NCI-H2107 treated with DMSO at 0.1 percent for 48 hours (cell line): ENCODE measurements at regions not wholly inside any gene's neighbourhood (a gene's known extent, or its start where the extent isn't known, plus 50 kb on each side); places are given as distances from the start of the nearest gene placed in this dataset.

Experiments used
- DNase-seq: peaks from one replicate; lab custom pipeline; 2025; ENCODE audit not compliant: unreplicated experiment; lab: John Stamatoyannopoulos, UW

DNA sequence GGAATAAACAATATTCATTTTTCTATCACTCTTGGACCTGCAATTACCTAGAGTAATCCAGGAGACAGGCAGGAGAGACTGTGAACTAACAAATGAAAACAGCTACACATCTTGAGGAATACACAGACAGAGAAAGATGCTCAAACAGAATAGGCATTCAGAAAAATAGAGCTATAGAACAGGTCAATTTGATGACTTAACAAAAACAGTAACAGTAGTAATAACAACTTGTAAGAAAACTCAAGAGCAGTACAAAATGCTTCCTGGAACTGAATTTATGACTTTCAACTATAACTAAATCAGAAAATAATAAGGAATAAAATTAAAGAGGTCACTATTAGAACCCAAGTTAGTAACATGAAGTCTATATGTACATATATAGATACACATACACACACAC is 579.3 kb downstream of the TLR4 start:
- no peak for DNase-seq

DNA sequence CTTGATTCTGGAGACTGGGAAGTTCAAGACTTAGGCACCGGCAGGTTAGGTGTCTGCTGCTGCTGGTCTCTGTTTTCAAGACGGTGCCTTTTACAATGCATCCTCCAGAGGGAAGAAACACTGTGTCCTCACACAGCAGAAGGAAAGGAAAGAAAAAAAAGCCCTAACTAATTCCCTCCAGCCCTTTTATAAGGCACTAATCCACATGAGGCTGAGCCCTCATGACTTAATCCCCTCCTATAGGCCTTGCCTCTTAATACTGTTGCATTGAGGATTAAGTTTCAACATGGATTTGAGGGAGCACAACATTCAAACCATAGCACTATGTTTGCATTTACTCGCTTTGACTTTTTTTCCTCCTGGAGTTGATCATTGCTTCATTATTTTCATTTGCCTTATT is 585.9 kb downstream of the TLR4 start:
- DNase-seq, result no peak

DNA sequence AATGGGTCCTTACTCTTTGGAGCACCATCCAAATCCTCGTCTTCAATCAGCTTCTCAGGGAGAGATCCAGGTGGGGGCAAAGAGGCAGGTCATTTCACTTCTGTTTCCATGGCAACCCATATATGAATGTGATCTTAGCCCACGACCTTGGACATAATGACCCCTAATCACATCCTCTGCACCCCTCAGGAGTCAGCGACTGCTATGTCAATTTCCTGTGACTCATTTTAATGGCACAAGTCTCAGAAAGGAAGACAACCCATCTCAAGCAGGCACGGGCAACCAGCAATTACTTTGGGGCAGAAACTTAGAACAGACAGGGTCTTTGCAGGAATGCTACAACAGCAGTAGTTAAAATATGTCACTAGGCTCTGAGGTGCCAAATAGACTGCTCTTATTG is 591.2 kb downstream of the TLR4 start:
- DNase-seq, result no peak

DNA sequence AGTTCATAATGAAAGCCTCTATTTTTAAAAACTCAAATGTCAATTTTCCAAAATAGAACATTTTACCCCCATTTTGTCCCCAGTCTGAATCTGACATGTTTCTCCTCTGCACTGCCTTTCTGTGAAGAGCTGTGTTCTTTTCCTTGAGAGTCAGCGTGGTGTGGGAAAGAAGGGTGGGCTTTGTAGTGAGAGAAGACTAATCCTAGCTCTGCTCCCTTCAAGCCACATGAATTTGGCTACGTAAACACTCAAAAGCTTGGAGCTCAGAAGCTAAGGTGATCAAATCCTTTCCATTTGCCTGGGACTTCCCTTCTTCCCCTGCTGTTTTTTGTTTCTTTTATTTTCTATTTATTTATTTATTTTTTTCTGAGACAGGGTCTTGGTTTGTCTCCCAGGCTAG is 598.5 kb downstream of the TLR4 start:
- DNase-seq, result no peak

DNA sequence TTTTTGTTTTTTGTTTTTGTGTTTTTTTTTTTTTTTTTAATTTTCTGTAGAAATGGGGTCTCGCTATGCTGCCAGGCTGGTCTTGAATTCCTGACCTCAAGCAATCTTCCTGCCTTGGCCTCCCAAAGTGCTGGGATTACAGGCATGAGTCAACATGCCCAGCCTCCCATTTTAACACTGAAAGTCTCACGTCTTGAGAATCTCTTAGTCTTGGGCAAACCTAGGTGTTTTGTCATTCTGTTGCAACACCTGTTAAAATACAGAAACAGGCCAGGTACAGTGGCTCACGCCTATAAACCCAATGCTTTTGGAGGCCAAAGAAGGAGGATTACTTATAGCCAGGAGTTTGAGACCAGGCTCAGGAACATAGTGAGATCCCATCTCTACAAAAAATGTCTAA is 599.0 kb downstream of the TLR4 start:
- DNase-seq, result no peak

DNA sequence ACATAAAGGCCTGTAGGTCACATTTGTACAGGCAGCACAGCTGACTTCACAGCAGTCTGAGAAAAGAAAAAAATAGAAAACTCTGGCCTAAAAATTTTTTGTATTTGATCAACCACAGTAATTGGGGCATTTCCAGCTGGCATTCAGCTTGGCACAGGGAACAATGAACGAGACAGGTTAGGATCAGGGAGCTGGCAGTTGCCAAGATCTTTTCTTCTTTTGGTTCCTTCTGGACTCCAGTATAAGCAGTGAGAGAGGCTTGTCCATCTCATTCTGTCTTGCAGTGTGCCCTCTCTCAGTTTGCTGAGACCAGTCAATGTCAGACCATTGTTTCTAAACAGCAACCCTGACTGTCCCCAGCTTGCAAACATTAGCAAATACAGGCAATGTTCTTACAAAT is 601.1 kb downstream of the TLR4 start:
- DNase-seq, result no peak

DNA sequence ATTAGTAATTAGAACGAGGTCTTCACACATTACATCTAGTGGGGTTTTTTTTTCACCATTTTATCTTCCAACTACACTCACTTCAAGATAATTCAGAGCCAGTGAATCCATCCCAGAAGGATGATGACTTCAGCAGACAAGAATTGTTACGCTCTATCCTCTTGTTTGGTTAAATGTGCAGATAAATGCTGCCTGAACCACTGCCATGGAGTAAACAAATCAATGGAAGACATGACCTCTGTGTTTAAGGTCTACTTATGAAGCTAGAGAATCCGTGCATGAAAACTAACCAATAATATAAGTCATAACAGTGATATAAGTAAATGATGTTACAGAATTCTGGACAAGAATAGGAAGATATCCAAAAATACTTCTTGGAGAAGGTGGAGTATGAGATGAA is 602.6 kb downstream of the TLR4 start:
- DNase-seq, result no peak

DNA sequence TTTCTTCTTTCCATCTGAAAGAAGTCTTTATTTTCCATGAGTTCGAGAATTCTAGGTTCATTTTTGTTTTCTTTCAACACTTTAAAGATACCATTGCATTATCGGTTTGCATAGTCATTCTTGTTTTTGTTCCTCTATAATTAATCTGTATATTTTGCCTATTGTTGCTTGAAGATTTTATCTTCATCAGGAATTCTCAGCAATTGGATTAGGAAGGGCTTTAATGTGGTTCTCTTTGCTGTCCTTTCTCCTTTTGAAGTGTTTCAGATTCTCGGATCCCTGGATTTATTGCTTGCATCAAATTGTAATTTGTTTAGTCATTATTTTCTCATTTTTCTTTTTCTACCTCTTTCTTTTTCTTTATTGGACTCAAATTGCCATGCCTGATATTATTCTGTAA is 609.8 kb downstream of the TLR4 start:
- DNase-seq, result no peak

DNA sequence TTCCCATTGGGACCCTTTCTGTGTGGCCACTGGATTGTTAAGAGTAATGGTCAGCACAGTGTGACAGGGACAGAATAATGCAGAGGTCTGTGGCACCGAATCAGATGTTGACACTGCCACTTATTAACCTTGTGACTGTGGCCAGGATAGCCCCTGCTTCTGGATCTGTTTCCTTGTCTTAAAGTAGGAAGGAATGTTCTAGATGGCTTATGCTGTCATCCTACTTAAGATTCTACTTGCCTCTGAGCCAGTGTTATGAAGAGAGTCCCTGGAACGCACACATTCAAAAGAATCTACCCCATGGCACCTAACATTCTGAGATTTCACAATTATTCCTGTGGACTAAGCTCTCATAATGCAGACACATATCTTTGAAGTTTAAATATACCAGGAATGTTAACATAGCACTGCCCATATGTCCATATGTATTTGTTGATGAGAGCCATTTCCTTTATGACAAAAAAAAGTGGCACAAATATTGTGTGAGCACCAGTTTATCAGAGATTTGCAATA is 612.7 kb downstream of the TLR4 start:
- no peak for DNase-seq

DNA sequence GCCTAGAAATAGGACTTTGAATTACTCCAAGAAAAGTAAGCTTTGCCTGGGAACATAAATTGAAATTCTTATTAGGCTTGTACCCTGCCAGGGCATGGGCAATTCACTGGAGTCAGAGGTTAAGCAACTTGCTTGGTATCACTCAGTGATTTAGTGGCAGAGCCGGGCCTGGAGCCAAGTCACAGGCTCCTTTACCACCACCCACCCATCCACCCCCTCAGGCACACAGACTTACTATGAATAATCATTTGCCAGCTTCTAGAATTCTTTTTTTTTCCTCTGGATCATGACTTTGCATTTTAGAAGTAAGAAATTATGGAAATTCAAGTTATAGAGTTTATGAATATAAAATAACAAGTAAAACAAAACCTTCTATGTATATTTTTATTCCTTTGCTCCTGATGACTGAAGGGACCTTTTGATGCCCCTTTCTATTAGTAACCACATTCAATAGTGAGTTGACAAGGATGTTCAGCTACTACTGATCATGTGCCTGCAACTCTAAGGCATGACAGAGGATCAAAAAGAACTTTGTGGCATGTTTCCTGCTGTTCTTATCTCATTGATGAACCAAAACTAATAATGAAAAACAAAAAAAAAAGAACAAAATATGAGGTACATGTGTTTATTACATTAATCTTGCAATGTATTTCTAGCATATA is 614.7 kb downstream of the TLR4 start:
- DNase-seq, result no peak

DNA sequence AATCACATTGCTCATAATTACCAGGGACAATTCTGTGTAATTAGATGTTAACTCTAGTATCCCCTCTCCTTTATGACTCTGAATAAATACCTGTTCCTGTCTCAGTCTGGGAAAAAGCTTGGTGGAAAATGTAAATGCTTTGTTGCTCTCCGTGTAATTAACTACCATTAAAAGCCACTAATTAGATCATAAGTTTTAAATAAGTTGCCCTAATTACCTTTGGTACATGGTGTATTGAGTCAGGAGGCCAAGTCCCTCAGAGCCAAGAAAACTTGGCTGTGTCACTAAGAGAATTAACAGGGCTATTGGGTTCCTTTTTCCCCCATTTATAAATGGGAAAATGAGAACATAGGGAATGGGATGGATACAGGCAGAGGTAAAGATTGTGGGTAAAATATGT is 617.6 kb downstream of the TLR4 start:
- DNase-seq, result no peak

DNA sequence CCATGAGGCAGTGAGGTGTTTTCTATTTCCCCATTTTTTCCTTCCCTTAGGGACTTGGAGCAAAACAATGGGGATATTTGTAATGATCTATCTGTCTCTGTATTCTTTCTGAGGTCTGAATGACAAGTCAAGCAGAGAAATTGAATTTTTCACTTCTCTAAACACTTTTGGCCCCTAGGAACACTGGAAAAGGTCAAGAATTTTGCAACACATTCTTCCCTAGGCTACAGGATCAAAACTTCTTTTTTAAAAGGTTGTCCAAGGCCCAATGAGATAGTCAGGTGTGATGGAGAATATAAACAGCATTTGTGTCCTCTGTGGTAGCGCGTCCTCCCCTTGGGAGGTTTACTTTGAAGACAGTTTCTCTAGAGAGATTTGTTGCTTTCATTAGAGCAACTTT is 620.5 kb downstream of the TLR4 start:
- DNase-seq, result no peak

DNA sequence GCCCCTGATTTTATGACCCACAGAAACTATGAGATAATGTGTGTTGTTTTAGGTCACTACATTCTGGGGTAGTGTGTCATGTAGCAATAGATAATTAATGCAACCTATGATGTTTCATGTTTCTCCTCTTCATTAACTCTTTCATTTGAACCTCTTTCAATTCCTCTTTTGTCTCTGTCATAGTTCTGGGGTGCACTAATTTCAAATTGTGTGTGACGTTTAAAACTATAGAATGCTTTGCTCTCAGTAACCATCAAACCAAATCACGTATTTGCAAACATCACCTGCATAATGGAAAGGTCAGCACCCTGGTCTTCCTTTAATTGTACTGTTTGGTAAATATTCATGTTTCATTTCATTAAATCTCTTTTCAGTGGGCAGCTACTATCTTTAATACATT is 621.6 kb downstream of the TLR4 start:
- DNase-seq, result no peak

DNA sequence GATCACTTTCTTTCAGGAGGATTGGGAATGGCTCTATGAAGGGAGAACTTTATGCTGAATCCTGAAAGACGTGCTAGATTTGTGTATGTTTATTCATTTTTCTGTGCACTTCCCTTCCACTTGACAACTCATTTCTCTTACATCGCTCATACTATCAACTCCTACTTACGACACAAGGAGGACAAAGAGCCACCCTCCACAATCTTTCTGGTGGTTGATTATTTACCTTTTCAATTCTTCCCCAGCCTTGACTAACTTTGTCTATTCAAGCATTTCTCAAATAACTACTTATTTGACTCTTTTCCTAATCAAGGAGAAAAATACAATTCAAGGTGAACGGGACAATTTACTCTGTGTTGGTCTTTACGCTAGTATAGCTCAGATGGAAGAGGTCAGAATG is 622.1 kb downstream of the TLR4 start:
- DNase-seq, result no peak

DNA sequence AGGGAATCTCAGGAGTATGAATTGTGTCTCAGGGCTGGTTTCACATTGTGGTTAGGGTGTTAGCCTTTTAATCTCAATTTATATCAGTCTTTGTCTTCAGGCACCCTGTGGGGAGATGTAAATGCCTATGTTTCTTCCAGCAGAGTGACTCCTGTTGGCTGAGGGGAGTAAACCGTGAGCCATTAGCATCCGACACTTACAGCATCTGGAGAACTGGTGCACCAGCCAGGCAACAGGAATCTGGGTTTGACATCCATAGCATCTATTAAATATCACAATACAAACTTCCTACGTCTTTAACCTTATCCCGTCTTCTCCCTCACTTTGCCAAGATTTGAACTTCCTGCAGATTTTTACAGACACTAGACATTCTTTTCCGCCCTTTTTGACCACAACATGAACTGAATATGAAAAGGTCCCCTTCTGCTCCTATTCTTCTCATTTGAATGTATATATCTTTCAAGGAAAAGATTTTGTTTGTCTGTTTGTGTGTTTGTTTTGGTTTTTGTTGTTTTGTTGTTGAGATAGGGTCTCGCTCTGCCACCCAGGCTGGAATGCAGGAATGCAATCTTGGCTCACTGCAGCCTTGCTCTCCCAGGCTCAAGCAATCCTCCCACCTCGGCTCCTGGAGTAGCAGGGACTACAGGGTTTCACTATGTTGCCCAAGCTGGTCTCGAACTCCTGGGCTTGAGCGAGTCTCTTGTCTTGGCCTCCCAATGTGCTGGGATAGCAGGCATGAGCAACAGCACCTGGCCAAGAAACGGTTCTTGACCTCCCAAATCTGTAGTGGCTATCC is 626.2 kb downstream of the TLR4 start:
- DNase-seq, result no peak

DNA sequence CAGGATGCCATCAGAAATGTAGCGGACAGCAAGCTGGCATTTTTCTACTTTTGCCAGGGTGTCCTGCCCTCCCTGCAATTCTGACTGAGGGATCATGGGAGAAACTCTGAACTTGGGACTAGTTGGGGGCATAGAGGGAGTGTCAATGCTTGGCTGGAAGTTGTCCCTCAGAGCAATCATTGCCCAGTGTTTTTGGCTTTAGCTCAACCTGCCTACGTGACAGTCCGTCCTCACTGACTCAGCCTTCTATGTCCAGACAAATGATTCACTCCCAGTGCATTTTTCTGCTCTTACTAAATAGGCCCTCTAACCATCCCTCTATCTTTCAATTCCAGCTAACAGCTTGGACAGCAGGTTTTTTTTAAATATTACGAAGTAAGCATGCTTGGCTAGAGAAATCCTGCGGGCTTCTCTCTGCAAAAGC is 627.4 kb downstream of the TLR4 start:
- DNase-seq, result no peak

DNA sequence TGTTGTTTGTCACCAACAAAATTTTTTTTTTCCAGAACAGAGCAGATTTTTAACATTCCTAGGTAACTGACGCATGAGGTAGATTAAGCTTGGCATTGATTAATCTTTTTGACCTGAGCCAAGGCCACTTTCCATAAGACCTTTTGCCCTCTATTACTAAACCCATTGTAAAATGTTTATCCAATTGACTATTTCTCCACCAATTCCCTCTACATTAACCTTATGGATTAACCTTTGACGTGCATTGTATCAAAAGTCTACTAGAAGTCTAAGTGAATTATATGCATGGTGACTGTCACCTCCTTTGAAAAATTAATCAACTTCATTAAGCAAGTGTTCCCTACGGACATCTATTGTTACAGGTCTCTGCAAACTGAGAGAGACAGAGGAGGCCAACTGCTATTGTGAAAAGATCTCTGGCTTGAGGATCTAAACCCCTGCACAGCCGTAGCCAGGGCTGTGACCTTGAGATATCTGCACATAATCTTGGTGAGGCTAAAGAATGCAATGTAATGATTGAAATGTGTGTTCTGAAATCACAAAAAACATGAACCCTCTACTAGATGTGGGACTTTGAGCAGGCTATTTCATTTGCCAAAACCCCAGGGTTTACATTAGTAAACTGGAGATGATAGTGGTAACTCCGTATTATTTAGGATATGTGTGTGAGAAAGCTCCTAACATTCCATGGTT is 632.2 kb downstream of the TLR4 start:
- no peak for DNase-seq

DNA sequence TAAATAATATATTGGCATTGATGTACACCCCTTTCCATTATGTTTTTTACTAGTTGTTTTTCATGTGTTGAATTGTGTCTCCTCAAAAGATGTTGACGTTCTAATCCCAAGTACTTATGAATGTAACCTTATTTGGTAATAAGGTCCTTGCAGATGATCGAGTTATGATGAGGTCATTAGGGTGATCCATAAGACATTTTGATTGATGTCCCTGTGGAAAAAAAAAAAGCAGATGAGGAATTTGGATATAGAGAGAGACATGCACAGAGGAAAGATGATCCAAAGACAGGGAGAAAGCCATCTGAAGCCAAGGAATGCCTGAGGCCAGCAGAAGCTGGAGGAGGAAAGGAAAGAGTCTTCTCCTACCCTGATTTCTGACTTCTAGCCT is 632.7 kb downstream of the TLR4 start:
- no peak for DNase-seq

DNA sequence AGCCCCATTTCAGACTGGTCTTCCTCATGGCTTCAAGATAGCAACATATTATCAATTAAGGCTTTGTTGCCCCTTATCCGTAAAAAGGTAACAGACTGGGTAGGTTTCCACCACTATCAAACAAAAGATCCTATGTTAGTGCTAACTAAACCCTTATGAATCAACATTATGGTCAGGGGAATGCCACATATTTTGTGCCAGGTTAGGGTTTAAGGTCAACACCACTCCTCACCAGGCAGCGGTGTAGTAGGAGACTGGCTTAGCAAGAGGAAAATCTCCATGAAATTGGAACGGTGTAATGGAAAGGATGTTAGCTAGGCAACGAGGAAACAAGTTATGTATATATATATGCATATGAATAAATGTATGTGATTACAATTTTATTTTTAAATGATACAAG is 655.8 kb downstream of the TLR4 start:
- DNase-seq, result no peak

DNA sequence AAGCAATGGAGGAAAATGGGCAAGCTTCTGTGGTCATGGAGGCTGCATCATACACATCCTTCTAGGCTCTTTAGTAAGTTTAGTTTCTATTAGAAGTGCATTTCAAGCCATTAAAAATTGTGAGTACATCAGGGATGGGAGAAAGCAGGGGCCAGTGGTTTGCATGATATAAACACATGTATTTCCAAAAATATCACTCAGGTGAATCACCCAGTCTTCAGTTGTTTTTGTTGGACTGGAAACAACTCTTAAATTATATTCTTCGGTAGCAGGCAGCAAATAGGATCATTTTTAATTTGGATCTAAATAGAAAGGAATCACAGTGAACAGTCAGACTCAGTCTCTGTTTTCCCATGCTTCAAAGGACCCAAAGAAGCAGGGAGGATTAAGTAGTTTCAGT is 657.9 kb downstream of the TLR4 start:
- DNase-seq, result no peak

DNA sequence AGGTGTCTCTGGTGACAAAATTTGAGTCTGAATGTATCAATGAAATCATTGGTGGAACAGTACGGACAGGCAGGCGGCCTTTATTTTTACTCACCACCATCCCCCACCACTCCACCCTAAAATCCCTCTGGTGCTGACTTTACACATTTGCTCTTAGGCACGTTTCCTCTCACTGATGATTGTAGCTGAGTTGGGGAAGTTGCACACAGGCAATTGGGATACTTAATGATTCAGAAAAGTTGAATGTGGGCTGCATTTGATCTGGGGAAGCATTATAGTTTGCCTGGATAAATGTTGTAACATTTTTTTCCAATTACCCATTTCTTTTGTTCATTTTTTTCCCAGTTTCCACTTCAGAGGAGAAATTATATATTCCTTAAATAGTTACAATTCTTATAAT is 658.4 kb downstream of the TLR4 start:
- no peak for DNase-seq
